OCI-LY3 (cell line): ENCODE measurements at regions not wholly inside any gene's neighbourhood (a gene's known extent, or its start where the extent isn't known, plus 50 kb on each side); places are given as distances from the start of the nearest gene placed in this dataset.

Experiments used
- H2AFZ ChIP-seq: fragments of 200-600, 300-600 bp; shearing (Covaris generic); 2 replicates; pipeline ENCODE4 v1.6.0; 2014; ENCODE audit warnings: antibody characterized with exemption, low read depth, low read length
- H3K27ac ChIP-seq: fragments of 200-600, 300-600 bp; sonication (generic); 2 replicates; pipeline ENCODE4 v1.5.1; 2014; ENCODE audit warnings: mild to moderate bottlenecking, low read length, moderate library complexity, mixed read lengths
- H3K27me3 ChIP-seq: fragments of 200-600, 300-600 bp; sonication (generic); 2 replicates; pipeline ENCODE4 v1.6.1; 2014; ENCODE audit warnings: low read depth, low read length, mixed read lengths
- H3K36me3 ChIP-seq: fragments of 200-600, 300-600 bp; sonication (generic); replicated peaks from 2 replicates; pipeline ENCODE3; 2014; ENCODE audit warnings: low read depth, low read length, mixed read lengths
- H3K4me1 ChIP-seq: fragments of 300-600, 200-600 bp; sonication (generic); 2 replicates; pipeline ENCODE4 v1.6.1; 2014; ENCODE audit warnings: low read length, mixed read lengths
- H3K4me2 ChIP-seq: fragments of 200-600, 300-600 bp; sonication (generic); 2 replicates; pipeline ENCODE4 v1.6.1; 2014; ENCODE audit warnings: low read length, mixed read lengths
- H3K4me3 ChIP-seq: fragments of 300-600, 200-600 bp; sonication (generic); 2 replicates; pipeline ENCODE4 v1.5.1; 2014; ENCODE audit warnings: antibody characterized with exemption, mild to moderate bottlenecking, low read length, moderate library complexity
- H3K79me2 ChIP-seq: fragments of 300-600, 200-600 bp; shearing (Covaris generic); 2 replicates; pipeline ENCODE4 v1.6.1; 2014; ENCODE audit warnings: mild to moderate bottlenecking, low read length, mixed read lengths
- H3K9ac ChIP-seq: fragments of 300-600, 200-600 bp; shearing (Covaris generic); 2 replicates; pipeline ENCODE4 v1.6.0; 2014; ENCODE audit warnings: mild to moderate bottlenecking, low read length, moderate library complexity
- H3K9me3 ChIP-seq: fragments of 200-600, 300-600 bp; shearing (Covaris generic); 2 replicates; pipeline ENCODE4 v1.6.1; 2014; ENCODE audit warnings: low read length, mixed read lengths; ENCODE audit not compliant: insufficient read depth
- H4K20me1 ChIP-seq: fragments of 200-600, 300-600 bp; sonication (generic); 2 replicates; pipeline ENCODE4 v1.6.1; 2016; ENCODE audit warnings: low read length, mixed read lengths; ENCODE audit not compliant: insufficient read depth
- EZH2phosphoT487 ChIP-seq: fragments of 200-600 bp; shearing (Covaris generic); IDR thresholded peaks from 2 replicates; pipeline ENCODE4 v1.6.1; 2018; ENCODE audit warnings: antibody characterized with exemption, mixed run types, low read depth
- TF ChIP-seq, protein P1 (sequence below): fragments of 200-600, 300-600 bp; sonication (generic); IDR thresholded peaks from 2 replicates; pipeline ENCODE4 v1.5.1; 2014; ENCODE audit warnings: antibody characterized with exemption, low read length, low read depth

- no peaks in the 10 kb centered on the region for H3K79me2 ChIP-seq
- no peak overlapping the region for H2AFZ ChIP-seq
- no peaks in the 10 kb centered on the region for H3K27me3 ChIP-seq
- H3K9ac ChIP-seq, result no peak overlapping the region
- H3K9me3 ChIP-seq, result no peaks in the 10 kb centered on the region
- H4K20me1 ChIP-seq, result no peaks in the 10 kb centered on the region
- no peak for TF ChIP-seq EZH2phosphoT487
- TF ChIP-seq, protein P1, sequence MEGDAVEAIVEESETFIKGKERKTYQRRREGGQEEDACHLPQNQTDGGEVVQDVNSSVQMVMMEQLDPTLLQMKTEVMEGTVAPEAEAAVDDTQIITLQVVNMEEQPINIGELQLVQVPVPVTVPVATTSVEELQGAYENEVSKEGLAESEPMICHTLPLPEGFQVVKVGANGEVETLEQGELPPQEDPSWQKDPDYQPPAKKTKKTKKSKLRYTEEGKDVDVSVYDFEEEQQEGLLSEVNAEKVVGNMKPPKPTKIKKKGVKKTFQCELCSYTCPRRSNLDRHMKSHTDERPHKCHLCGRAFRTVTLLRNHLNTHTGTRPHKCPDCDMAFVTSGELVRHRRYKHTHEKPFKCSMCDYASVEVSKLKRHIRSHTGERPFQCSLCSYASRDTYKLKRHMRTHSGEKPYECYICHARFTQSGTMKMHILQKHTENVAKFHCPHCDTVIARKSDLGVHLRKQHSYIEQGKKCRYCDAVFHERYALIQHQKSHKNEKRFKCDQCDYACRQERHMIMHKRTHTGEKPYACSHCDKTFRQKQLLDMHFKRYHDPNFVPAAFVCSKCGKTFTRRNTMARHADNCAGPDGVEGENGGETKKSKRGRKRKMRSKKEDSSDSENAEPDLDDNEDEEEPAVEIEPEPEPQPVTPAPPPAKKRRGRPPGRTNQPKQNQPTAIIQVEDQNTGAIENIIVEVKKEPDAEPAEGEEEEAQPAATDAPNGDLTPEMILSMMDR, result no peak
- H3K27ac ChIP-seq, result no peak overlapping the region
- no peaks in the 10 kb centered on the region for H3K36me3 ChIP-seq
- H3K4me1 ChIP-seq, result no peaks in the 10 kb centered on the region
- H3K4me3 ChIP-seq, result no peak overlapping the region
- no peak overlapping the region for H3K4me2 ChIP-seq
These were observed 322.2 kb upstream of the TBC1D5 start for GRCh38 chr3:18064586-18064985.

GRCh38 chr3:18062657-18063025 lies 320.2 kb upstream of the TBC1D5 start:
- no peak overlapping the region for H3K9ac ChIP-seq
- H3K4me3 ChIP-seq, result no peak overlapping the region
- no peak overlapping the region for H3K27ac ChIP-seq

GRCh38 chr3:18061737-18062656 lies 319.6 kb upstream of the TBC1D5 start:
- Histone ChIP-seq H3K9me3 (no peaks in the 10 kb centered on the region), H3K4me2 (no peak overlapping the region), H3K4me3 (no peak overlapping the region), H3K36me3 (no peaks in the 10 kb centered on the region), H3K27ac (no peak overlapping the region), H3K27me3 (no peaks in the 10 kb centered on the region), H2AFZ (no peak overlapping the region), H3K4me1 (no peaks in the 10 kb centered on the region), H4K20me1 (no peaks in the 10 kb centered on the region), H3K9ac (no peak overlapping the region), H3K79me2 (no peaks in the 10 kb centered on the region)
- TF ChIP-seq, protein P1, result no peak
- no peak for TF ChIP-seq EZH2phosphoT487

More at GRCh38 chr3:18062657-18063025, 320.2 kb upstream of the TBC1D5 start:
- Histone ChIP-seq H4K20me1 (no peaks in the 10 kb centered on the region), H3K79me2 (no peaks in the 10 kb centered on the region), H3K27me3 (no peaks in the 10 kb centered on the region), H3K36me3 (no peaks in the 10 kb centered on the region), H3K4me2 (no peak overlapping the region), H2AFZ (no peak overlapping the region), H3K4me1 (no peaks in the 10 kb centered on the region), H3K9me3 (no peaks in the 10 kb centered on the region)
- TF ChIP-seq, protein P1, result no peak
- TF ChIP-seq EZH2phosphoT487, result no peak

GRCh38 chr3:18058666-18059065 lies 316.2 kb upstream of the TBC1D5 start:
- TF ChIP-seq, protein P1, result no peak
- Histone ChIP-seq H3K27me3 (no peaks in the 10 kb centered on the region), H2AFZ (no peak overlapping the region), H3K79me2 (no peaks in the 10 kb centered on the region), H4K20me1 (no peaks in the 10 kb centered on the region), H3K27ac (no peak overlapping the region), H3K9me3 (no peaks in the 10 kb centered on the region), H3K4me2 (no peak overlapping the region), H3K4me3 (no peak overlapping the region), H3K9ac (no peak overlapping the region), H3K4me1 (no peaks in the 10 kb centered on the region), H3K36me3 (no peaks in the 10 kb centered on the region)
